GM12878 (cell line): ENCODE measurements at regions not wholly inside any gene's neighbourhood (a gene's known extent, or its start where the extent isn't known, plus 50 kb on each side); places are given as distances from the start of the nearest gene placed in this dataset.

Experiments used
- ATF7 ChIP-seq: fragments of 450-650 bp; IDR thresholded peaks from 2 replicates; pipeline ENCODE4 v1.6.1; 2016; ENCODE audit warnings: low read depth, mild to moderate bottlenecking
- BCL11A ChIP-seq: IDR thresholded peaks from 2 replicates; pipeline ENCODE4 v1.6.1; 2011; ENCODE audit warnings: low read depth, low read length
- BHLHE40 ChIP-seq, 2 experiments: fragments of 450-650 bp in 1 of 2; IDR thresholded peaks; 2 replicates each; pipeline ENCODE4 v1.6.1; 2011 to 2017; ENCODE audit warnings: low read depth in 2 of 2, borderline replicate concordance in 1 of 2, improper control_type of control experiment in 1 of 2, low read length in 1 of 2, mild to moderate bottlenecking in 1 of 2
- BRCA1 ChIP-seq: IDR thresholded peaks from 2 replicates; pipeline ENCODE4 v1.6.1; 2011; ENCODE audit warnings: low read depth, low read length, improper control_type of control experiment
- CEBPZ ChIP-seq: fragments of 150-350 bp; IDR thresholded peaks from 2 replicates; pipeline ENCODE4 v1.6.1; 2016; ENCODE audit warnings: low read depth, low read length
- CHD4 ChIP-seq: fragments of 200-600 bp; sonication (generic); IDR thresholded peaks from 2 replicates; pipeline ENCODE4 v1.6.1; 2016; ENCODE audit warnings: mild to moderate bottlenecking
- DPF2 ChIP-seq: fragments of 450-650 bp; IDR thresholded peaks from 2 replicates; pipeline ENCODE4 v1.6.1; 2017; ENCODE audit warnings: mild to moderate bottlenecking
- GABPA ChIP-seq: IDR thresholded peaks from 2 replicates; pipeline ENCODE4 v1.6.1; 2014; ENCODE audit warnings: antibody characterized with exemption, low read depth, mild to moderate bottlenecking, inconsistent platforms
- JUND ChIP-seq: IDR thresholded peaks from 2 replicates; pipeline ENCODE4 v1.6.1; 2012; ENCODE audit warnings: low read depth, mild to moderate bottlenecking, low read length, improper control_type of control experiment, moderate library complexity
- KDM1A ChIP-seq: fragments of 200-600 bp; sonication (generic); IDR thresholded peaks from 2 replicates; pipeline ENCODE4 v1.6.1; 2016; ENCODE audit warnings: borderline replicate concordance
- LARP7 ChIP-seq: fragments of 450-650 bp; IDR thresholded peaks from 2 replicates; pipeline ENCODE4 v1.6.1; 2017; ENCODE audit warnings: mild to moderate bottlenecking
- NFIC ChIP-seq: IDR thresholded peaks from 2 replicates; pipeline ENCODE4 v1.6.1; 2012; ENCODE audit warnings: low read depth, mild to moderate bottlenecking, inconsistent platforms, low read length, moderate library complexity
- PML ChIP-seq: IDR thresholded peaks from 2 replicates; pipeline ENCODE4 v1.6.1; 2012; ENCODE audit warnings: low read length, inconsistent platforms
- POLR2AphosphoS2 ChIP-seq: IDR thresholded peaks from 2 replicates; pipeline ENCODE4 v1.6.1; 2011; ENCODE audit warnings: low read depth, mild to moderate bottlenecking, low read length, improper control_type of control experiment, moderate library complexity
- RELA ChIP-seq: fragments of 450-650 bp; IDR thresholded peaks from 2 replicates; pipeline ENCODE4 v1.8.0; 2014; ENCODE audit warnings: borderline replicate concordance; ENCODE audit not compliant: partially characterized antibody
- TCF7 ChIP-seq: IDR thresholded peaks from 2 replicates; pipeline ENCODE4 v1.6.1; 2014; ENCODE audit warnings: antibody characterized with exemption, borderline replicate concordance
- ZBTB33 ChIP-seq: fragments of 450-650 bp; IDR thresholded peaks from 2 replicates; pipeline ENCODE4 v1.6.1; 2017; ENCODE audit warnings: mild to moderate bottlenecking
- ZBTB4 ChIP-seq: fragments of 450-650 bp; formaldehyde crosslinking; IDR thresholded peaks from 2 replicates; pipeline ENCODE4 v1.4.0; 2022; ENCODE audit warnings: mild to moderate bottlenecking, moderate library complexity
- TF ChIP-seq, protein P1 (sequence below): fragments of 450-650 bp; IDR thresholded peaks from 2 replicates; pipeline ENCODE4 v1.6.1; 2016; ENCODE audit warnings: mild to moderate bottlenecking, moderate library complexity, borderline replicate concordance

DNA sequence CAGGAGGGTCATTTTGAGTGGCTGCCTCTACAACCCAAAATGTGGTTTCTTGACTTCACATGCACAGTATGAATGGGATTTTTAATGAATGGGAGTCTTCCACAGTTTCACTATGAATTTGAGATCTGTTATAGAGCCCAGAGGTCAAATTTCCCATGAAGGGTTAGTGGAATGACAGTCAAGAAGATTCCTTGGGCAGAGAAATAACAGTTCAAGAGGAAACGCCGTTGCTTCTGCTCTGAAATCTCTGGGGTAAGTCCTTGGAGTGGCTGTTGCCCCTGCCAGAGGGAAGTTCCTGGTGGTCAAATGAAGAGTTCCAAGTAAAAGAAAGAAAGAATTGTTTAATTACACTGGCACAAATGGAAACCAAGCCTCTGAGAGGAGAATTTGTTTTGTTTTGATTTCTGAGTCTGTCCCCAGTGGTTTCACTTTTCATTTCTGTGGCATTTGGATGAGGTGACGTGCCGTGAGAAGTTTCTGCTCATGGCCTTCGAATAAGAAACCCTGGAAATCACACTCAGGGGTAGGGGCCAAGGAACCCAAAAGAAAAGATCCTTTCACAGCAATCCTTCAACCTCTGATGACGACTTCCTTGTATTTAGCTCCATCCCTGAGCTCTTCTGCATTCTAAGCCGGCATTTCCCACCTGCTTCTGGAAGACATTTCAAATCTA lies 77.5 kb upstream of the IL12A start (continued):
- TF ChIP-seq, protein P1, sequence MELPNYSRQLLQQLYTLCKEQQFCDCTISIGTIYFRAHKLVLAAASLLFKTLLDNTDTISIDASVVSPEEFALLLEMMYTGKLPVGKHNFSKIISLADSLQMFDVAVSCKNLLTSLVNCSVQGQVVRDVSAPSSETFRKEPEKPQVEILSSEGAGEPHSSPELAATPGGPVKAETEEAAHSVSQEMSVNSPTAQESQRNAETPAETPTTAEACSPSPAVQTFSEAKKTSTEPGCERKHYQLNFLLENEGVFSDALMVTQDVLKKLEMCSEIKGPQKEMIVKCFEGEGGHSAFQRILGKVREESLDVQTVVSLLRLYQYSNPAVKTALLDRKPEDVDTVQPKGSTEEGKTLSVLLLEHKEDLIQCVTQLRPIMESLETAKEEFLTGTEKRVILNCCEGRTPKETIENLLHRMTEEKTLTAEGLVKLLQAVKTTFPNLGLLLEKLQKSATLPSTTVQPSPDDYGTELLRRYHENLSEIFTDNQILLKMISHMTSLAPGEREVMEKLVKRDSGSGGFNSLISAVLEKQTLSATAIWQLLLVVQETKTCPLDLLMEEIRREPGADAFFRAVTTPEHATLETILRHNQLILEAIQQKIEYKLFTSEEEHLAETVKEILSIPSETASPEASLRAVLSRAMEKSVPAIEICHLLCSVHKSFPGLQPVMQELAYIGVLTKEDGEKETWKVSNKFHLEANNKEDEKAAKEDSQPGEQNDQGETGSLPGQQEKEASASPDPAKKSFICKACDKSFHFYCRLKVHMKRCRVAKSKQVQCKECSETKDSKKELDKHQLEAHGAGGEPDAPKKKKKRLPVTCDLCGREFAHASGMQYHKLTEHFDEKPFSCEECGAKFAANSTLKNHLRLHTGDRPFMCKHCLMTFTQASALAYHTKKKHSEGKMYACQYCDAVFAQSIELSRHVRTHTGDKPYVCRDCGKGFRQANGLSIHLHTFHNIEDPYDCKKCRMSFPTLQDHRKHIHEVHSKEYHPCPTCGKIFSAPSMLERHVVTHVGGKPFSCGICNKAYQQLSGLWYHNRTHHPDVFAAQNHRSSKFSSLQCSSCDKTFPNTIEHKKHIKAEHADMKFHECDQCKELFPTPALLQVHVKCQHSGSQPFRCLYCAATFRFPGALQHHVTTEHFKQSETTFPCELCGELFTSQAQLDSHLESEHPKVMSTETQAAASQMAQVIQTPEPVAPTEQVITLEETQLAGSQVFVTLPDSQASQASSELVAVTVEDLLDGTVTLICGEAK, result no peak
- TF ChIP-seq POLR2AphosphoS2 (no peak), CEBPZ (no peak), GABPA (no peak), BHLHE40 (IDR thresholded peaks at IDR 0.05; ENCODE audit: borderline replicate concordance in 1 of 2, low read depth in 2 of 2, low read length in 1 of 2) (no peak), CHD4 (no peak), TCF7 (no peak), BCL11A (no peak), JUND (no peak), LARP7 (no peak), KDM1A (no peak), NFIC (no peak), ATF7 (peak; percentile 47; the same call in 1 of the 2 replicates), ZBTB4 (CRISPR knock-in tag) (no peak), BRCA1 (no peak), RELA (no peak), ZBTB33 (no peak), PML (no peak), DPF2 (no peak)
